A549 (cell line): ENCODE measurements at regions not wholly inside any gene's neighbourhood (a gene's known extent, or its start where the extent isn't known, plus 50 kb on each side); places are given as distances from the start of the nearest gene placed in this dataset.
A peak's percentile ranks its signal among the peaks of the same experiment; 100 is the strongest.
"Not testable (repeated sequence)": the region's sequence is repeated elsewhere in the genome, so short reads cannot be mapped to it uniquely, and the experiment has no call there.

Source experiments
- ATAC-seq, 2 experiments: fragments of 200-7000 bp in 1 of 2; fragments of >200 bp in 1 of 2; cut with Nextera tagmentation in 1 of 2; cut with Tn5 transposase in 1 of 2; 3 replicates each; pipeline versions ENCODE4 v1.8.0 to v1.9.1; 2018 to 2020; ENCODE audit warnings: mild to moderate bottlenecking in 1 of 2, moderate library complexity in 1 of 2
- CTCF ChIA-PET: fragments of 300-600 bp; sonication (Branson Sonifier 250); formaldehyde crosslinking; extraction: SDS; loops from one replicate; lab custom pipeline; 2021; ENCODE audit warnings: antibody characterized with exemption, inconsistent platforms; lab: Yijun Ruan, JAX
- POLR2A ChIA-PET: fragments of 350-600 bp; formaldehyde crosslinking; extraction: SDS; loops from one replicate; lab custom pipeline; 2021; ENCODE audit warnings: antibody characterized with exemption, inconsistent platforms; lab: Yijun Ruan, JAX
- DNase-seq, 2 experiments: peaks; one replicate each; pipeline versions ENCODE4 v3.0.0 to v3.0.0-alpha.2; 2011 to 2016; ENCODE audit warnings: low read depth in 1 of 2, low spot score in 1 of 2
- FAIRE-seq: peaks from 2 replicates; lab custom pipeline; 2011; peaks lifted over from hg19 to GRCh38; lab: Jason Lieb, UNC
- H3K27ac ChIP-seq, 2 experiments: fragments of >200 bp; sonication (Bioruptor Twin); formaldehyde crosslinking; 3 replicates each; pipeline ENCODE4 v1.5.1; 2016 to 2017
- H3K4me1 ChIP-seq: fragments of >200 bp; sonication (Bioruptor Twin); formaldehyde crosslinking; 3 replicates; pipeline ENCODE4 v1.6.1; 2016
- H3K4me2 ChIP-seq: fragments of >200 bp; sonication (Bioruptor Twin); formaldehyde crosslinking; 3 replicates; pipeline ENCODE4 v1.6.1; 2016
- H3K4me3 ChIP-seq: fragments of >200 bp; sonication (Bioruptor Twin); formaldehyde crosslinking; 3 replicates; pipeline ENCODE4 v1.5.1; 2016
- H3K9me3 ChIP-seq: fragments of >200 bp; sonication (Bioruptor Twin); formaldehyde crosslinking; 3 replicates; pipeline ENCODE4 v1.6.1; 2016
- ATOH8 ChIP-seq: fragments of 250-450 bp; sonication (Bioruptor Pico); IDR thresholded peaks from 2 replicates; pipeline ENCODE4 v1.5.0; 2020; ENCODE audit warnings: low read depth, mild to moderate bottlenecking, moderate library complexity
- BHLHE40 ChIP-seq: IDR thresholded peaks from 2 replicates; pipeline ENCODE4 v1.6.1; 2012; ENCODE audit warnings: low read depth, low read length, inconsistent platforms
- CHD4 ChIP-seq: fragments of 200-600 bp; sonication (generic); IDR thresholded peaks from 2 replicates; pipeline ENCODE4 v1.6.1; 2016; ENCODE audit warnings: antibody characterized with exemption, mild to moderate bottlenecking, borderline replicate concordance
- EHF ChIP-seq: fragments of 250-450 bp; sonication (Bioruptor Pico); IDR thresholded peaks from 2 replicates; pipeline ENCODE4 v1.5.0; 2020; ENCODE audit warnings: mild to moderate bottlenecking
- EHMT2 ChIP-seq: fragments of 200-600 bp; sonication (generic); IDR thresholded peaks from 2 replicates; pipeline ENCODE4 v1.6.1; 2016; ENCODE audit warnings: antibody characterized with exemption, low read depth, mild to moderate bottlenecking, moderate library complexity
- FOSB ChIP-seq: fragments of 250-450 bp; sonication (Bioruptor Pico); IDR thresholded peaks from 2 replicates; pipeline ENCODE4 v1.5.0; 2020; ENCODE audit warnings: mild to moderate bottlenecking, moderate library complexity
- GATA3 ChIP-seq: IDR thresholded peaks from 2 replicates; pipeline ENCODE4 v1.6.1; 2012; ENCODE audit warnings: borderline replicate concordance
- HES2 ChIP-seq: fragments of >200 bp; sonication (Bioruptor Twin); formaldehyde crosslinking; IDR thresholded peaks from 2 replicates; pipeline ENCODE4 v1.6.1; 2016
- JUN ChIP-seq, 2 experiments: fragments of >200 bp; sonication (Bioruptor Twin); formaldehyde crosslinking; IDR thresholded peaks; 2 replicates in 1 of 2; 3 replicates in 1 of 2; pipeline ENCODE4 v1.6.1; 2016 to 2017
- KDM1A ChIP-seq: fragments of 200-600 bp; sonication (generic); IDR thresholded peaks from 2 replicates; pipeline ENCODE4 v1.6.1; 2016; ENCODE audit warnings: low read depth, mild to moderate bottlenecking
- KDM5A ChIP-seq: fragments of 200-600 bp; sonication (generic); IDR thresholded peaks from 2 replicates; pipeline ENCODE4 v1.6.1; 2016; ENCODE audit warnings: antibody characterized with exemption, mild to moderate bottlenecking
- MAFK ChIP-seq: fragments of 450-650 bp; IDR thresholded peaks from 2 replicates; pipeline ENCODE4 v1.6.1; 2014; ENCODE audit not compliant: partially characterized antibody
- MAX ChIP-seq: IDR thresholded peaks from 2 replicates; pipeline ENCODE4 v1.6.1; 2012
- NR3C1 ChIP-seq: fragments of >200 bp; sonication (Bioruptor Twin); formaldehyde crosslinking; IDR thresholded peaks from 3 replicates; pipeline ENCODE4 v1.6.1; 2017
- PBX3 ChIP-seq: IDR thresholded peaks from 2 replicates; pipeline ENCODE4 v1.6.1; 2012
- POLR2A ChIP-seq: IDR thresholded peaks from 2 replicates; pipeline ENCODE4 v1.6.1; 2012; ENCODE audit warnings: mild to moderate bottlenecking, low read length
- RARB ChIP-seq: fragments of 250-450 bp; sonication (Bioruptor Pico); IDR thresholded peaks from 2 replicates; pipeline ENCODE4 v1.8.0; 2021; ENCODE audit warnings: mild to moderate bottlenecking, moderate library complexity
- RFX5 ChIP-seq: fragments of 450-650 bp; IDR thresholded peaks from 2 replicates; pipeline ENCODE4 v1.7.1; 2014; ENCODE audit warnings: antibody characterized with exemption, mild to moderate bottlenecking, moderate library complexity
- WGBS: methylation state at CpG from one replicate; pipeline ENCODE4 v1.1.6; 2017; ENCODE audit errors: missing lambda C conversion rate; 5-methylcytosine and 5-hydroxymethylcytosine counted together

- H3K27ac ChIP-seq: no peak overlapping the region
- ATAC-seq: no peak
- TF ChIP-seq ATOH8 (CRISPR knock-in tag) (no peak), MAX (no peak), GATA3 (no peak), RARB (CRISPR knock-in tag) (no peak), BHLHE40 (no peak), EHMT2 (no peak), PBX3 (no peak), NR3C1 (no peak), HES2 (no peak), JUN (IDR thresholded peaks at IDR 0.05) (no peak), FOSB (CRISPR knock-in tag) (no peak)
- H3K4me1 ChIP-seq: no peaks in the 10 kb centered on the region
- no peak overlapping the region for H3K4me2 ChIP-seq
- 31% methylated on average over 3 of the region's 3 CpGs for WGBS
- no peak for DNase-seq
- no peaks in the 10 kb centered on the region for H3K9me3 ChIP-seq
- ChIA-PET POLR2A (no interaction called here), CTCF (no interaction called here)
- H3K4me3 ChIP-seq: no peak overlapping the region
- FAIRE-seq: no peak
Observed at GRCh38 chr5:90054612-90055011, 354.9 kb downstream of the CETN3 start.

- ATAC-seq (no peak), FAIRE-seq (no peak), DNase-seq (no peak)
- no peak for TF ChIP-seq CHD4
- Histone ChIP-seq H3K4me2 (no peak overlapping the region), H3K4me1 (no peaks in the 10 kb centered on the region), H3K9me3 (no peaks in the 10 kb centered on the region), H3K27ac (no peak overlapping the region), H3K4me3 (no peak overlapping the region)
- ChIA-PET POLR2A (no interaction called here), CTCF (no interaction called here)
- 45% methylated on average over 1 of the region's 1 CpG for WGBS
Observed at GRCh38 chr5:90051756-90052155, 357.8 kb downstream of the CETN3 start.

- Histone ChIP-seq H3K27ac (no peak overlapping the region), H3K4me3 (no peak overlapping the region), H3K4me1 (no peaks in the 10 kb centered on the region), H3K9me3 (no peaks in the 10 kb centered on the region), H3K4me2 (no peak overlapping the region)
- no peak for FAIRE-seq
- ChIA-PET POLR2A (no interaction called here), CTCF (no interaction called here)
- TF ChIP-seq HES2: no peak
- no peak for DNase-seq
- no peak for ATAC-seq
- WGBS: 67% methylated on average over 2 of the region's 2 CpGs
Observed at GRCh38 chr5:90050103-90050502, 359.5 kb downstream of the CETN3 start.

GRCh38 chr5:90047113-90047512 lies 362.4 kb downstream of the CETN3 start:
- CTCF ChIA-PET: no interaction called here

GRCh38 chr5:90040082-90040481 lies 369.5 kb downstream of the CETN3 start:
- POLR2A ChIA-PET, DNase-seq, H3K9me3 ChIP-seq, CTCF ChIA-PET, FAIRE-seq, H3K4me3 ChIP-seq, H3K4me1 ChIP-seq, H3K27ac ChIP-seq, H3K4me2 ChIP-seq, ATAC-seq: not testable (repeated sequence)
- WGBS: 7% methylated on average over 4 of the region's 4 CpGs

More at GRCh38 chr5:90047113-90047512, 362.4 kb downstream of the CETN3 start:
- Histone ChIP-seq H3K4me1 (no peaks in the 10 kb centered on the region), H3K9me3 (no peaks in the 10 kb centered on the region), H3K4me3 (no peak overlapping the region), H3K27ac (no peak overlapping the region), H3K4me2 (no peak overlapping the region)
- POLR2A ChIA-PET: no interaction called here
- TF ChIP-seq KDM1A (no peak), KDM5A (no peak), MAFK (peak; percentile 83), POLR2A (no peak), RFX5 (no peak), EHF (CRISPR knock-in tag) (no peak)
- no peak for DNase-seq
- FAIRE-seq: no peak
- no peak for ATAC-seq
- 13% methylated on average over 5 of the region's 5 CpGs for WGBS
